Smooth muscle cell (in vitro differentiated cells): ENCODE measurements at regions not wholly inside any gene's neighbourhood (a gene's known extent, or its start where the extent isn't known, plus 50 kb on each side); places are given as distances from the start of the nearest gene placed in this dataset.

Source experiments
- DNase-seq: peaks from one replicate; lab custom pipeline; 2025; ENCODE audit not compliant: unreplicated experiment; lab: John Stamatoyannopoulos, UW
- H2AFZ ChIP-seq: fragments of 200-600 bp; sonication (generic); 2 replicates; pipeline ENCODE4 v1.6.0; 2016; ENCODE audit warnings: antibody characterized with exemption, low read depth, mild to moderate bottlenecking
- H3F3A ChIP-seq: fragments of 200-600 bp; sonication (generic); 2 replicates; pipeline ENCODE4 v1.6.0; 2017; ENCODE audit warnings: antibody characterized with exemption, low read depth
- H3K27ac ChIP-seq: fragments of 200-600 bp; sonication (generic); 2 replicates; pipeline ENCODE4 v1.5.1; 2016; ENCODE audit warnings: low read depth, mild to moderate bottlenecking
- H3K27me3 ChIP-seq: fragments of 200-600 bp; sonication (generic); 2 replicates; pipeline ENCODE4 v1.6.1; 2016; ENCODE audit warnings: low read depth, mild to moderate bottlenecking
- H3K36me3 ChIP-seq: fragments of 200-600 bp; sonication (generic); 2 replicates; pipeline ENCODE4 v1.5.1; 2016; ENCODE audit warnings: low read depth
- H3K4me1 ChIP-seq: fragments of 200-600 bp; sonication (generic); 2 replicates; pipeline ENCODE4 v1.5.1; 2016; ENCODE audit warnings: low read depth
- H3K4me2 ChIP-seq: fragments of 200-600 bp; sonication (generic); 2 replicates; pipeline ENCODE4 v1.6.0; 2016; ENCODE audit warnings: mild to moderate bottlenecking
- H3K4me3 ChIP-seq: fragments of 200-600 bp; sonication (generic); 2 replicates; pipeline ENCODE4 v1.5.1; 2016; ENCODE audit warnings: mild to moderate bottlenecking
- H3K79me2 ChIP-seq: fragments of 200-600 bp; sonication (generic); 2 replicates; pipeline ENCODE4 v1.6.0; 2016; ENCODE audit warnings: low read depth, mild to moderate bottlenecking
- H3K9ac ChIP-seq: fragments of 200-600 bp; sonication (generic); 2 replicates; pipeline ENCODE4 v1.6.0; 2016; ENCODE audit warnings: low read depth
- H3K9me3 ChIP-seq: fragments of 200-600 bp; sonication (generic); replicated peaks from 2 replicates; pipeline ENCODE4 v1.5.1; 2016; ENCODE audit warnings: low read depth
- H4K20me1 ChIP-seq: fragments of 200-600 bp; sonication (generic); 2 replicates; pipeline ENCODE4 v1.6.0; 2016; ENCODE audit warnings: low read depth
- WGBS: methylation state at CpG from one replicate; pipeline ENCODE4 v1.1.7; 2016; ENCODE audit warnings: low lambda C conversion rate; 5-methylcytosine and 5-hydroxymethylcytosine counted together
- TF ChIP-seq, protein P1 (sequence below): fragments of 200-600 bp; sonication (generic); IDR thresholded peaks from 2 replicates; pipeline ENCODE4 v1.5.1; 2017; ENCODE audit warnings: borderline replicate concordance, mild to moderate bottlenecking, antibody characterized with exemption; ENCODE audit not compliant: insufficient read depth, poor library complexity, severe bottlenecking

- WGBS, result 95% methylated on average over 8 of the region's 8 CpGs
- H3K27ac ChIP-seq, result no peak overlapping the region
- no peaks in the 10 kb centered on the region for H3K9me3 ChIP-seq
- no peak for DNase-seq
- no peak overlapping the region for H3K4me2 ChIP-seq
- no peak overlapping the region for H3K9ac ChIP-seq
- H3K36me3 ChIP-seq, result no peaks in the 10 kb centered on the region
- H3K4me3 ChIP-seq, result no peak overlapping the region
- no peaks in the 10 kb centered on the region for H3K79me2 ChIP-seq
- H3K4me1 ChIP-seq, result no peaks in the 10 kb centered on the region
- H3F3A ChIP-seq, result no peaks in the 10 kb centered on the region
- no peaks in the 10 kb centered on the region for H3K27me3 ChIP-seq
- TF ChIP-seq, protein P1, sequence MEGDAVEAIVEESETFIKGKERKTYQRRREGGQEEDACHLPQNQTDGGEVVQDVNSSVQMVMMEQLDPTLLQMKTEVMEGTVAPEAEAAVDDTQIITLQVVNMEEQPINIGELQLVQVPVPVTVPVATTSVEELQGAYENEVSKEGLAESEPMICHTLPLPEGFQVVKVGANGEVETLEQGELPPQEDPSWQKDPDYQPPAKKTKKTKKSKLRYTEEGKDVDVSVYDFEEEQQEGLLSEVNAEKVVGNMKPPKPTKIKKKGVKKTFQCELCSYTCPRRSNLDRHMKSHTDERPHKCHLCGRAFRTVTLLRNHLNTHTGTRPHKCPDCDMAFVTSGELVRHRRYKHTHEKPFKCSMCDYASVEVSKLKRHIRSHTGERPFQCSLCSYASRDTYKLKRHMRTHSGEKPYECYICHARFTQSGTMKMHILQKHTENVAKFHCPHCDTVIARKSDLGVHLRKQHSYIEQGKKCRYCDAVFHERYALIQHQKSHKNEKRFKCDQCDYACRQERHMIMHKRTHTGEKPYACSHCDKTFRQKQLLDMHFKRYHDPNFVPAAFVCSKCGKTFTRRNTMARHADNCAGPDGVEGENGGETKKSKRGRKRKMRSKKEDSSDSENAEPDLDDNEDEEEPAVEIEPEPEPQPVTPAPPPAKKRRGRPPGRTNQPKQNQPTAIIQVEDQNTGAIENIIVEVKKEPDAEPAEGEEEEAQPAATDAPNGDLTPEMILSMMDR, result no peak
- H4K20me1 ChIP-seq, result no peaks in the 10 kb centered on the region
- no peak overlapping the region for H2AFZ ChIP-seq
Observed at GRCh38 chr4:182101618-182102017, 141.6 kb upstream of the TENM3 start.

- Histone ChIP-seq H2AFZ (no peak overlapping the region), H3K9ac (no peak overlapping the region), H3F3A (no peaks in the 10 kb centered on the region), H3K4me1 (no peaks in the 10 kb centered on the region), H3K79me2 (no peaks in the 10 kb centered on the region), H3K27ac (no peak overlapping the region), H3K36me3 (no peaks in the 10 kb centered on the region), H3K4me3 (no peak overlapping the region), H3K27me3 (no peaks in the 10 kb centered on the region), H3K4me2 (no peak overlapping the region), H4K20me1 (no peaks in the 10 kb centered on the region), H3K9me3 (no peaks in the 10 kb centered on the region)
- TF ChIP-seq, protein P1, result no peak
- DNase-seq, result no peak
- 38% methylated on average over 3 of the region's 3 CpGs for WGBS
Observed at GRCh38 chr4:182102576-182102975, 140.6 kb upstream of the TENM3 start.

DNA sequence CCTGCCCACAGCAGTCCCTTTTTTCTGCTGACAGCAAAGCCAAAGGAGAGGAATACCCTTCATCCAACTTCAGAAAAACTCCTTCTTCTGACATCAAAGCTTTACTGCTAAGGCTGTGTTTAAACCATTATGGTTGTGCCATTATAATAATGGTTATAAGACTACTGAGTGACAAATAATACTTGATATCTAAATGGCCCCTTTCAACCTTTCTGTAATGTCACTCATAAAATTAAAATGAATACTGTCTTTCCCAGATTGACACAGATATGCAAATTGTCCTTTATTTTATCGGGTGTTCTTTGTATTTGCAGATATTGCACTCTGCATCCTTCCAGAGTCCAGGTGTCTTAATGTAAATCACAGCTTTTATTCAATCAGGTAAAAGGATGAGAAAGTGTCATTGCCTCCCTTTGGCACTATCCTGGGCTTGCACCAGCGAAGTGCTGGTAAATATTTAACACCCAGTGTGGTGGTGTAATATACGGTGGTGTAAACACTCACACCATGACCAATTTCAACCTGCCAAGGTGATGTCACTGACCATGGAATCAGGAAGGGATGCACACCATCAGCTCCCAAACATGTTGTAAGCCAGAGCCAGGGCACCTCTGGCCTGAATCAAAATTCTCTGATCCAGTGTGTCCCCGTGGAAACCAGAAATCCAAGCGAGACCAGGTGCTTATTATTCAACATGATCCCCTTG is 139.4 kb upstream of the TENM3 start:
- Histone ChIP-seq H3F3A (no peaks in the 10 kb centered on the region), H3K9ac (no peak overlapping the region), H2AFZ (no peak overlapping the region), H3K79me2 (no peaks in the 10 kb centered on the region), H4K20me1 (no peaks in the 10 kb centered on the region), H3K4me3 (no peak overlapping the region), H3K36me3 (no peaks in the 10 kb centered on the region), H3K4me2 (no peak overlapping the region), H3K27ac (no peak overlapping the region), H3K4me1 (no peaks in the 10 kb centered on the region), H3K27me3 (no peaks in the 10 kb centered on the region), H3K9me3 (no peaks in the 10 kb centered on the region)
- 90% methylated on average over 5 of the region's 5 CpGs for WGBS
- DNase-seq, result no peak
- TF ChIP-seq, protein P1, result no peak

GRCh38 chr4:182105416-182105815 is 137.8 kb upstream of the TENM3 start:
- H3K79me2 ChIP-seq, result no peaks in the 10 kb centered on the region
- no peak overlapping the region for H3K4me3 ChIP-seq
- DNase-seq, result no peak
- H3K9ac ChIP-seq, result no peak overlapping the region
- no peaks in the 10 kb centered on the region for H4K20me1 ChIP-seq
- H3K9me3 ChIP-seq, result no peaks in the 10 kb centered on the region
- 96% methylated on average over 7 of the region's 7 CpGs for WGBS
- H2AFZ ChIP-seq, result no peak overlapping the region
- no peaks in the 10 kb centered on the region for H3K36me3 ChIP-seq
- H3F3A ChIP-seq, result no peaks in the 10 kb centered on the region
- no peak overlapping the region for H3K27ac ChIP-seq
- H3K4me1 ChIP-seq, result no peaks in the 10 kb centered on the region
- TF ChIP-seq, protein P1, result no peak
- no peak overlapping the region for H3K4me2 ChIP-seq
- H3K27me3 ChIP-seq, result no peaks in the 10 kb centered on the region
